Vagina (tissue), 2 donors: ENCODE measurements at regions not wholly inside any gene's neighbourhood (a gene's known extent, or its start where the extent isn't known, plus 50 kb on each side); places are given as distances from the start of the nearest gene placed in this dataset.
A peak's percentile ranks its signal among the peaks of the same experiment; 100 is the strongest.

Experiments used
- DNase-seq, 2 donors: peaks; one replicate each; pipeline ENCODE4 v3.0.0-alpha.2; 2017; ENCODE audit errors: extremely low spot score in 2 of 2
- H3K27ac ChIP-seq: fragments of 200-600 bp; sonication (generic); one replicate; pipeline ENCODE4 v1.5.1; 2019
- H3K27me3 ChIP-seq: fragments of 200-600 bp; sonication (generic); one replicate; pipeline ENCODE4 v1.5.1; 2019
- H3K36me3 ChIP-seq, 2 donors: fragments of 200-600 bp; sonication (generic); one replicate each; pipeline ENCODE4 v1.5.1; 2017 to 2019
- H3K4me1 ChIP-seq: fragments of 200-600 bp; sonication (generic); one replicate; pipeline ENCODE4 v1.5.1; 2019
- H3K4me3 ChIP-seq, 2 donors: fragments of 200-600 bp; sonication (generic); 1 replicate in 1 of 2; 2 replicates in 1 of 2; pipeline ENCODE4 v1.5.1; 2016 to 2019
- H3K9me3 ChIP-seq: fragments of 200-600 bp; sonication (generic); one replicate; pipeline ENCODE4 v1.5.1; 2019
- POLR2A ChIP-seq, 2 donors: fragments of 450-650 bp; IDR thresholded peaks; one replicate each; pipeline ENCODE4 v1.6.1; 2017; ENCODE audit warnings: antibody characterized with exemption in 2 of 2, mild to moderate bottlenecking in 2 of 2, moderate library complexity in 2 of 2
- POLR2AphosphoS5 ChIP-seq, 2 donors: sonication (generic); formaldehyde crosslinking; IDR thresholded peaks; one replicate each; pipeline ENCODE4 v1.9.0; 2017; ENCODE audit warnings: antibody characterized with exemption in 2 of 2, mild to moderate bottlenecking in 2 of 2, low read depth in 1 of 2; ENCODE audit not compliant: insufficient read depth in 1 of 2
- intact Hi-C: fragments of 100-400 bp; cut with DNase I; formaldehyde crosslinking; loops from one replicate; pipeline ENCODE4 v1.15.1; 2023
- TF ChIP-seq, protein P1 (sequence below), 3 experiments: fragments of 450-650 bp in 2 of 3; fragments of 200-600 bp in 1 of 3; sonication (generic) in 1 of 3; IDR thresholded peaks; one replicate each; pipeline ENCODE4 v1.5.1; 2017 to 2019; ENCODE audit warnings: antibody characterized with exemption in 3 of 3, mild to moderate bottlenecking in 2 of 3, moderate library complexity in 2 of 3

DNA sequence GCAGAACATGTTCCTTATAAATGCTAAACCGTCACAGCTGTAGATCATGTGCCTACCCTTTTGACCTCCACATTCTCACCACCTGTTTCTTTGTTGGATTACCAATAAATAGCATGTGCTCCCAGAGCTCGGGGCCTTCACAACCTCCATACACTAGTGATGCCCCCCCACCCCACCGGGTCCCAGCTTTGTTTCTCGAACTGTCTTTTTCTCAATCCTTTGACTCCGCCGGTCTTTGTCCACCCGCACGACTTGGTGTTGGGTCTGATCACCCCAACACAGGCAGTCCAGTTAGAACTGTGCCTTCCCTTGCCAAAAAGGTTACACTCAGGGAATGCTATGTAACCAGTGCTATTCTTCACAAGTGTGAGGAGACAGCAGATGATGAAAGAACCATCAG lies 485.9 kb upstream of the C9orf72 start:
- DNase-seq, result no peak
- Histone ChIP-seq H3K36me3 (no peaks in the 10 kb centered on the region), H3K27ac (no peak overlapping the region), H3K4me1 (no peaks in the 10 kb centered on the region), H3K27me3 (no peaks in the 10 kb centered on the region), H3K9me3 (no peaks in the 10 kb centered on the region), H3K4me3 (no peak overlapping the region)
- no peak for TF ChIP-seq POLR2AphosphoS5 (IDR thresholded peaks at IDR 0.05; ENCODE audit: insufficient read depth in 1 of 2, low read depth in 1 of 2)
- TF ChIP-seq, protein P1, sequence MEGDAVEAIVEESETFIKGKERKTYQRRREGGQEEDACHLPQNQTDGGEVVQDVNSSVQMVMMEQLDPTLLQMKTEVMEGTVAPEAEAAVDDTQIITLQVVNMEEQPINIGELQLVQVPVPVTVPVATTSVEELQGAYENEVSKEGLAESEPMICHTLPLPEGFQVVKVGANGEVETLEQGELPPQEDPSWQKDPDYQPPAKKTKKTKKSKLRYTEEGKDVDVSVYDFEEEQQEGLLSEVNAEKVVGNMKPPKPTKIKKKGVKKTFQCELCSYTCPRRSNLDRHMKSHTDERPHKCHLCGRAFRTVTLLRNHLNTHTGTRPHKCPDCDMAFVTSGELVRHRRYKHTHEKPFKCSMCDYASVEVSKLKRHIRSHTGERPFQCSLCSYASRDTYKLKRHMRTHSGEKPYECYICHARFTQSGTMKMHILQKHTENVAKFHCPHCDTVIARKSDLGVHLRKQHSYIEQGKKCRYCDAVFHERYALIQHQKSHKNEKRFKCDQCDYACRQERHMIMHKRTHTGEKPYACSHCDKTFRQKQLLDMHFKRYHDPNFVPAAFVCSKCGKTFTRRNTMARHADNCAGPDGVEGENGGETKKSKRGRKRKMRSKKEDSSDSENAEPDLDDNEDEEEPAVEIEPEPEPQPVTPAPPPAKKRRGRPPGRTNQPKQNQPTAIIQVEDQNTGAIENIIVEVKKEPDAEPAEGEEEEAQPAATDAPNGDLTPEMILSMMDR (IDR thresholded peaks at IDR 0.05), result no peak
- no peak for TF ChIP-seq POLR2A (IDR thresholded peaks at IDR 0.05)
- intact Hi-C loops, result no loop called here

- H3K36me3 ChIP-seq, result no peaks in the 10 kb centered on the region
- H3K27ac ChIP-seq, result no peak overlapping the region
- no peak overlapping the region for H3K4me3 ChIP-seq
- no peaks in the 10 kb centered on the region for H3K27me3 ChIP-seq
- no peak for DNase-seq
- TF ChIP-seq POLR2A (IDR thresholded peaks at IDR 0.05) (no peak), POLR2AphosphoS5 (IDR thresholded peaks at IDR 0.05; ENCODE audit: insufficient read depth in 1 of 2, low read depth in 1 of 2) (no peak)
- TF ChIP-seq, protein P1 (IDR thresholded peaks at IDR 0.05), result no peak
- intact Hi-C loops, result no loop called here
- no peaks in the 10 kb centered on the region for H3K9me3 ChIP-seq
- no peaks in the 10 kb centered on the region for H3K4me1 ChIP-seq
These were observed 491.0 kb upstream of the C9orf72 start for GRCh38 chr9:28064241-28064815.

- H3K27ac ChIP-seq, result no peak overlapping the region
- intact Hi-C loops, result no loop called here
- no peaks in the 10 kb centered on the region for H3K27me3 ChIP-seq
- H3K4me1 ChIP-seq, result no peaks in the 10 kb centered on the region
- no peaks in the 10 kb centered on the region for H3K36me3 ChIP-seq
- H3K9me3 ChIP-seq, result no peaks in the 10 kb centered on the region
- H3K4me3 ChIP-seq, result no peak overlapping the region
- DNase-seq, result no peak
- TF ChIP-seq, protein P1 (IDR thresholded peaks at IDR 0.05), result peak in 1 of 3 experiments; percentile 15
- no peak for TF ChIP-seq POLR2AphosphoS5 (IDR thresholded peaks at IDR 0.05; ENCODE audit: insufficient read depth in 1 of 2, low read depth in 1 of 2)
These were observed 500.0 kb upstream of the C9orf72 start for GRCh38 chr9:28073270-28073669.

- Histone ChIP-seq H3K9me3 (no peaks in the 10 kb centered on the region), H3K4me3 (no peak overlapping the region), H3K27ac (no peak overlapping the region), H3K36me3 (no peaks in the 10 kb centered on the region), H3K4me1 (no peaks in the 10 kb centered on the region), H3K27me3 (no peaks in the 10 kb centered on the region)
- intact Hi-C loops, result no loop called here
- TF ChIP-seq POLR2A (IDR thresholded peaks at IDR 0.05) (no peak), POLR2AphosphoS5 (IDR thresholded peaks at IDR 0.05; ENCODE audit: insufficient read depth in 1 of 2, low read depth in 1 of 2) (no peak)
- no peak for DNase-seq
These were observed 506.4 kb upstream of the C9orf72 start for GRCh38 chr9:28079677-28080076.

DNA sequence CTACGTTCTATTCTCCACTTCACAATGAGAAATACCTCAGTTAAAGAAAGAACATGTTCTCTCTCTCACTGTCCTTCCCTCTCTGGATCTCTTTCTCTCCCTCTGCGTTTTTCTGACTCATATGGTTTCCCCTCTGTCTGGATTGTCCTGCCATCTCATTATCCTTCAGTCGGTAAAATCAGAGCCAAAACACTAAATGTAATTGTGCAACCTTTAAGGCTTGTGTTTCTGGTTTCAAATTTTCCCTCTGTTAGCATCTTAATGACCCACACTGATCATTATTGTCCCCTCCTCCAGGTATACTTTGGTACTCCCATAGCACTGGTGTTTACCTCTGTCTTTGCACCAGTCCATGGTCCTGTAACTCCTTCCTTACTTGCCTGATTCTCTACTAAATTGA lies 509.4 kb upstream of the C9orf72 start:
- Histone ChIP-seq H3K4me1 (no peaks in the 10 kb centered on the region), H3K27me3 (no peaks in the 10 kb centered on the region), H3K4me3 (no peak overlapping the region), H3K27ac (no peak overlapping the region), H3K9me3 (no peaks in the 10 kb centered on the region), H3K36me3 (no peaks in the 10 kb centered on the region)
- no peak for DNase-seq
- intact Hi-C loops, result no loop called here
- TF ChIP-seq POLR2A (IDR thresholded peaks at IDR 0.05), result no peak
- no peak for TF ChIP-seq POLR2AphosphoS5 (IDR thresholded peaks at IDR 0.05; ENCODE audit: insufficient read depth in 1 of 2, low read depth in 1 of 2)
- TF ChIP-seq, protein P1 (IDR thresholded peaks at IDR 0.05), result no peak
